ENCODE measurements at regions not wholly inside any gene's neighbourhood (a gene's known extent, or its start where the extent isn't known, plus 50 kb on each side); places are given as distances from the start of the nearest gene placed in this dataset.

GRCh38 chr9:87290241-87291052, 207.2 kb upstream of the DAPK1 start:
- no peak for DNase-seq

- DNase-seq = no peak
Observed at GRCh38 chr9:87292449-87293191, 205.0 kb upstream of the DAPK1 start.

GRCh38 chr9:87294126-87294525, 203.5 kb upstream of the DAPK1 start:
- DNase-seq = no peak

- DNase-seq = no peak
Observed at GRCh38 chr9:87300915-87301314, 196.8 kb upstream of the DAPK1 start.

- no peak for DNase-seq
Observed at GRCh38 chr9:87301371-87301770, 196.3 kb upstream of the DAPK1 start.

- no peak for DNase-seq
Observed at GRCh38 chr9:87305151-87305550, 192.5 kb upstream of the DAPK1 start.

GRCh38 chr9:87306006-87306405, 191.7 kb upstream of the DAPK1 start:
- no peak for DNase-seq

- DNase-seq = no peak
Observed at GRCh38 chr9:87307848-87308247, 189.8 kb upstream of the DAPK1 start.

- DNase-seq = no peak
Observed at GRCh38 chr9:87309236-87309635, 188.4 kb upstream of the DAPK1 start.

GRCh38 chr9:87310827-87311523, 186.7 kb upstream of the DAPK1 start:
- no peak for DNase-seq

GRCh38 chr9:87319656-87320055, 178.0 kb upstream of the DAPK1 start:
- DNase-seq = no peak

GRCh38 chr9:87320146-87320884, 177.4 kb upstream of the DAPK1 start:
- DNase-seq = no peak

GRCh38 chr9:87322840-87323635, 174.6 kb upstream of the DAPK1 start:
- no peak for DNase-seq

- DNase-seq = no peak
Observed at GRCh38 chr9:87323928-87324327, 173.7 kb upstream of the DAPK1 start.

GRCh38 chr9:87324613-87325194, 173.0 kb upstream of the DAPK1 start:
- DNase-seq = peak; percentile 6

- no peak for DNase-seq
Observed at GRCh38 chr9:87327575-87328125, 170.0 kb upstream of the DAPK1 start.

GRCh38 chr9:87333802-87334201, 163.9 kb upstream of the DAPK1 start:
- DNase-seq = no peak

GRCh38 chr9:87334366-87334765, 163.3 kb upstream of the DAPK1 start:
- no peak for DNase-seq

GRCh38 chr9:87336407-87336806, 161.3 kb upstream of the DAPK1 start:
- peak; percentile 1 for DNase-seq

GRCh38 chr9:87336914-87337333, 160.7 kb upstream of the DAPK1 start:
- peak; percentile 38 for DNase-seq

GRCh38 chr9:87337335-87338087, 160.2 kb upstream of the DAPK1 start:
- DNase-seq = no peak

Data from NCI-H1694 treated with DMSO at 0.1 percent for 48 hours (cell line).